ENCODE measurements at regions not wholly inside any gene's neighbourhood (a gene's known extent, or its start where the extent isn't known, plus 50 kb on each side); places are given as distances from the start of the nearest gene placed in this dataset.
"Not testable (repeated sequence)": the region's sequence is repeated elsewhere in the genome, so short reads cannot be mapped to it uniquely, and the experiment has no call there.

- H2AFZ ChIP-seq (ENCODE audit: low read depth, low read length, poor library complexity, severe bottlenecking); H3K36me3 ChIP-seq (ENCODE audit: control insufficient read depth in 1 of 2, insufficient read depth in 2 of 2, low read length in 2 of 2); DNase-seq (ENCODE audit: low read depth, low spot score); H3K9me3 ChIP-seq (ENCODE audit: control insufficient read depth in 1 of 2, insufficient read depth in 1 of 2, low read depth in 1 of 2, low read length in 2 of 2); intact Hi-C loops (cut with micrococcal nuclease); H3K79me2 ChIP-seq (ENCODE audit: insufficient read depth, low read length); H3K4me1 ChIP-seq (ENCODE audit: control insufficient read depth in 1 of 2, insufficient read depth in 2 of 2, low read length in 2 of 2); ATAC-seq; H3K27me3 ChIP-seq (ENCODE audit: insufficient read depth, low read length); POLR2A ChIA-PET; H4K20me1 ChIP-seq (ENCODE audit: insufficient read depth); H3K27ac ChIP-seq (ENCODE audit: low read depth, low read length); CTCF ChIA-PET; H3K9me2 ChIP-seq (ENCODE audit: insufficient read depth); RAD21 ChIA-PET (ENCODE audit: low non-redundant PET in 1 of 2, low total read pairs in 2 of 2, uncharacterized antibody in 2 of 2, unreplicated experiment in 2 of 2); H3K4me2 ChIP-seq (ENCODE audit: low read length); BruUV-seq (replicated peaks); H3K4me3 ChIP-seq (replicated peaks in 1 of 2; ENCODE audit: low read depth in 1 of 2, low read length in 2 of 2); H3K9ac ChIP-seq (ENCODE audit: low read length): not testable (repeated sequence)
Measured at GRCh38 chr3:162640208-162640607, 1143.6 kb downstream of the OTOL1 start.

- ChIA-PET POLR2A (no interaction called here), CTCF (no interaction called here), RAD21 (ENCODE audit: low non-redundant PET in 1 of 2, low total read pairs in 2 of 2, uncharacterized antibody in 2 of 2, unreplicated experiment in 2 of 2) (no interaction called here)
- intact Hi-C loops (cut with micrococcal nuclease) = no loop called here
- Histone ChIP-seq H3K4me3 (replicated peaks in 1 of 2; ENCODE audit: low read depth in 1 of 2, low read length in 2 of 2) (no peak overlapping the region), H3K27ac (ENCODE audit: low read depth, low read length) (no peak overlapping the region), H3K79me2 (ENCODE audit: insufficient read depth, low read length) (no peaks in the 10 kb centered on the region), H3K27me3 (ENCODE audit: insufficient read depth, low read length) (no peaks in the 10 kb centered on the region), H3K9me2 (ENCODE audit: insufficient read depth) (no peaks in the 10 kb centered on the region), H3K4me1 (ENCODE audit: control insufficient read depth in 1 of 2, insufficient read depth in 2 of 2, low read length in 2 of 2) (no peaks in the 10 kb centered on the region), H4K20me1 (ENCODE audit: insufficient read depth) (no peaks in the 10 kb centered on the region), H2AFZ (ENCODE audit: low read depth, low read length, poor library complexity, severe bottlenecking) (no peak overlapping the region), H3K4me2 (ENCODE audit: low read length) (no peak overlapping the region), H3K9ac (ENCODE audit: low read length) (no peak overlapping the region), H3K36me3 (ENCODE audit: control insufficient read depth in 1 of 2, insufficient read depth in 2 of 2, low read length in 2 of 2) (no peaks in the 10 kb centered on the region), H3K9me3 (ENCODE audit: control insufficient read depth in 1 of 2, insufficient read depth in 1 of 2, low read depth in 1 of 2, low read length in 2 of 2) (no peaks in the 10 kb centered on the region)
- no peak for ATAC-seq
- no TSS peak for BruUV-seq (replicated peaks)
- DNase-seq (ENCODE audit: low read depth, low spot score) = no peak
- TF ChIP-seq CBX3 (IDR thresholded peaks at IDR 0.05; ENCODE audit: low read depth) = no peak
- TF ChIP-seq FOSL1 (IDR thresholded peaks at IDR 0.05; ENCODE audit: low read depth) = no peak
- TF ChIP-seq, protein P1, sequence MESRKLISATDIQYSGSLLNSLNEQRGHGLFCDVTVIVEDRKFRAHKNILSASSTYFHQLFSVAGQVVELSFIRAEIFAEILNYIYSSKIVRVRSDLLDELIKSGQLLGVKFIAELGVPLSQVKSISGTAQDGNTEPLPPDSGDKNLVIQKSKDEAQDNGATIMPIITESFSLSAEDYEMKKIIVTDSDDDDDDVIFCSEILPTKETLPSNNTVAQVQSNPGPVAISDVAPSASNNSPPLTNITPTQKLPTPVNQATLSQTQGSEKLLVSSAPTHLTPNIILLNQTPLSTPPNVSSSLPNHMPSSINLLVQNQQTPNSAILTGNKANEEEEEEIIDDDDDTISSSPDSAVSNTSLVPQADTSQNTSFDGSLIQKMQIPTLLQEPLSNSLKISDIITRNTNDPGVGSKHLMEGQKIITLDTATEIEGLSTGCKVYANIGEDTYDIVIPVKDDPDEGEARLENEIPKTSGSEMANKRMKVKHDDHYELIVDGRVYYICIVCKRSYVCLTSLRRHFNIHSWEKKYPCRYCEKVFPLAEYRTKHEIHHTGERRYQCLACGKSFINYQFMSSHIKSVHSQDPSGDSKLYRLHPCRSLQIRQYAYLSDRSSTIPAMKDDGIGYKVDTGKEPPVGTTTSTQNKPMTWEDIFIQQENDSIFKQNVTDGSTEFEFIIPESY (IDR thresholded peaks at IDR 0.05; ENCODE audit: extremely low read depth, insufficient replicate concordance, low read length) = no peak
- TF ChIP-seq POLR2A (IDR thresholded peaks at IDR 0.05; ENCODE audit: borderline replicate concordance, extremely low read depth, insufficient read depth, insufficient read length) = no peak
- TF ChIP-seq CEBPB (IDR thresholded peaks at IDR 0.05; ENCODE audit: low read depth) = no peak
- TF ChIP-seq, protein P2, sequence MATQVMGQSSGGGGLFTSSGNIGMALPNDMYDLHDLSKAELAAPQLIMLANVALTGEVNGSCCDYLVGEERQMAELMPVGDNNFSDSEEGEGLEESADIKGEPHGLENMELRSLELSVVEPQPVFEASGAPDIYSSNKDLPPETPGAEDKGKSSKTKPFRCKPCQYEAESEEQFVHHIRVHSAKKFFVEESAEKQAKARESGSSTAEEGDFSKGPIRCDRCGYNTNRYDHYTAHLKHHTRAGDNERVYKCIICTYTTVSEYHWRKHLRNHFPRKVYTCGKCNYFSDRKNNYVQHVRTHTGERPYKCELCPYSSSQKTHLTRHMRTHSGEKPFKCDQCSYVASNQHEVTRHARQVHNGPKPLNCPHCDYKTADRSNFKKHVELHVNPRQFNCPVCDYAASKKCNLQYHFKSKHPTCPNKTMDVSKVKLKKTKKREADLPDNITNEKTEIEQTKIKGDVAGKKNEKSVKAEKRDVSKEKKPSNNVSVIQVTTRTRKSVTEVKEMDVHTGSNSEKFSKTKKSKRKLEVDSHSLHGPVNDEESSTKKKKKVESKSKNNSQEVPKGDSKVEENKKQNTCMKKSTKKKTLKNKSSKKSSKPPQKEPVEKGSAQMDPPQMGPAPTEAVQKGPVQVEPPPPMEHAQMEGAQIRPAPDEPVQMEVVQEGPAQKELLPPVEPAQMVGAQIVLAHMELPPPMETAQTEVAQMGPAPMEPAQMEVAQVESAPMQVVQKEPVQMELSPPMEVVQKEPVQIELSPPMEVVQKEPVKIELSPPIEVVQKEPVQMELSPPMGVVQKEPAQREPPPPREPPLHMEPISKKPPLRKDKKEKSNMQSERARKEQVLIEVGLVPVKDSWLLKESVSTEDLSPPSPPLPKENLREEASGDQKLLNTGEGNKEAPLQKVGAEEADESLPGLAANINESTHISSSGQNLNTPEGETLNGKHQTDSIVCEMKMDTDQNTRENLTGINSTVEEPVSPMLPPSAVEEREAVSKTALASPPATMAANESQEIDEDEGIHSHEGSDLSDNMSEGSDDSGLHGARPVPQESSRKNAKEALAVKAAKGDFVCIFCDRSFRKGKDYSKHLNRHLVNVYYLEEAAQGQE (IDR thresholded peaks at IDR 0.05; ENCODE audit: low read depth) = no peak
- TF ChIP-seq, protein P3, sequence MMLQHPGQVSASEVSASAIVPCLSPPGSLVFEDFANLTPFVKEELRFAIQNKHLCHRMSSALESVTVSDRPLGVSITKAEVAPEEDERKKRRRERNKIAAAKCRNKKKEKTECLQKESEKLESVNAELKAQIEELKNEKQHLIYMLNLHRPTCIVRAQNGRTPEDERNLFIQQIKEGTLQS (IDR thresholded peaks at IDR 0.05) = no peak
- no peak for TF ChIP-seq SIN3A (IDR thresholded peaks at IDR 0.05; ENCODE audit: low read depth)
- TF ChIP-seq SRF (IDR thresholded peaks at IDR 0.05; ENCODE audit: low read depth) = no peak
- TF ChIP-seq RAD21 (IDR thresholded peaks at IDR 0.05; ENCODE audit: low read depth) = no peak
- no peak for TF ChIP-seq ELF1 (IDR thresholded peaks at IDR 0.05; ENCODE audit: borderline replicate concordance, low read depth)
- TF ChIP-seq, protein P4, sequence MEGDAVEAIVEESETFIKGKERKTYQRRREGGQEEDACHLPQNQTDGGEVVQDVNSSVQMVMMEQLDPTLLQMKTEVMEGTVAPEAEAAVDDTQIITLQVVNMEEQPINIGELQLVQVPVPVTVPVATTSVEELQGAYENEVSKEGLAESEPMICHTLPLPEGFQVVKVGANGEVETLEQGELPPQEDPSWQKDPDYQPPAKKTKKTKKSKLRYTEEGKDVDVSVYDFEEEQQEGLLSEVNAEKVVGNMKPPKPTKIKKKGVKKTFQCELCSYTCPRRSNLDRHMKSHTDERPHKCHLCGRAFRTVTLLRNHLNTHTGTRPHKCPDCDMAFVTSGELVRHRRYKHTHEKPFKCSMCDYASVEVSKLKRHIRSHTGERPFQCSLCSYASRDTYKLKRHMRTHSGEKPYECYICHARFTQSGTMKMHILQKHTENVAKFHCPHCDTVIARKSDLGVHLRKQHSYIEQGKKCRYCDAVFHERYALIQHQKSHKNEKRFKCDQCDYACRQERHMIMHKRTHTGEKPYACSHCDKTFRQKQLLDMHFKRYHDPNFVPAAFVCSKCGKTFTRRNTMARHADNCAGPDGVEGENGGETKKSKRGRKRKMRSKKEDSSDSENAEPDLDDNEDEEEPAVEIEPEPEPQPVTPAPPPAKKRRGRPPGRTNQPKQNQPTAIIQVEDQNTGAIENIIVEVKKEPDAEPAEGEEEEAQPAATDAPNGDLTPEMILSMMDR (IDR thresholded peaks at IDR 0.05 in 2 of 3, conservative IDR thresholded peaks at IDR 0.05 in 1 of 3; ENCODE audit: borderline replicate concordance in 1 of 3, insufficient read depth in 1 of 3, low read depth in 2 of 3, low read length in 2 of 3) = no peak
- TF ChIP-seq EZH2 (IDR thresholded peaks at IDR 0.05) = no peak
- TF ChIP-seq, protein P5, sequence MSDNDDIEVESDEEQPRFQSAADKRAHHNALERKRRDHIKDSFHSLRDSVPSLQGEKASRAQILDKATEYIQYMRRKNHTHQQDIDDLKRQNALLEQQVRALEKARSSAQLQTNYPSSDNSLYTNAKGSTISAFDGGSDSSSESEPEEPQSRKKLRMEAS (IDR thresholded peaks at IDR 0.05) = no peak
Measured at GRCh38 chr3:162641317-162641716, 1144.7 kb downstream of the OTOL1 start.

Data from HCT116 (cell line).